Activated T-cell treated with anti-CD3 and anti-CD28 coated beads, Interleukin-2, amount 50 U/mL, for 4 hours (primary cell): ENCODE measurements at regions not wholly inside any gene's neighbourhood (a gene's known extent, or its start where the extent isn't known, plus 50 kb on each side); places are given as distances from the start of the nearest gene placed in this dataset.
"Not testable (repeated sequence)": the region's sequence is repeated elsewhere in the genome, so short reads cannot be mapped to it uniquely, and the experiment has no call there.

Experiments
- ATAC-seq, 2 donors: fragments of 200-7000 bp; cut with Tn5 transposase; one replicate each; pipeline ENCODE4 v1.10.0; 2021
- DNase-seq: peaks from one replicate; pipeline ENCODE4 v3.0.0-alpha.2; 2020
- H3K27me3 Mint-ChIP-seq: one replicate; pipeline ENCODE4 v1.8.0; 2021; ENCODE audit warnings: low read depth, mixed read lengths
- H3K36me3 Mint-ChIP-seq: one replicate; pipeline ENCODE4 v1.8.0; 2022; ENCODE audit warnings: mixed read lengths; ENCODE audit not compliant: insufficient read depth
- H3K4me1 Mint-ChIP-seq: one replicate; pipeline ENCODE4 v1.8.0; 2021; ENCODE audit warnings: low read depth, mixed read lengths
- H3K4me3 Mint-ChIP-seq: one replicate; pipeline ENCODE4 v1.8.0; 2021; ENCODE audit warnings: mild to moderate bottlenecking, moderate library complexity, mixed read lengths
- H3K9me3 Mint-ChIP-seq: one replicate; pipeline ENCODE4 v1.8.0; 2021; ENCODE audit warnings: mixed read lengths

- Mint-ChIP-seq H3K4me1 (no peaks in the 10 kb centered on the region), H3K36me3 (no peaks in the 10 kb centered on the region), H3K27me3 (peaks cover 3% of the 10 kb centered on the region), H3K4me3 (no peak overlapping the region), H3K9me3 (peaks cover 14% of the 10 kb centered on the region)
- ATAC-seq (no peak), DNase-seq (no peak)
Measured at GRCh38 chr6:101066481-101066880, 185.4 kb upstream of the ASCC3 start.

- no peaks in the 10 kb centered on the region for H3K36me3 Mint-ChIP-seq
- ATAC-seq (no peak), DNase-seq (no peak)
- H3K4me3 Mint-ChIP-seq: no peak overlapping the region
- H3K27me3 Mint-ChIP-seq: peaks cover 3% of the 10 kb centered on the region
- H3K9me3 Mint-ChIP-seq: peaks cover 9% of the 10 kb centered on the region
- H3K4me1 Mint-ChIP-seq: no peaks in the 10 kb centered on the region
Measured at GRCh38 chr6:101069191-101069795, 188.2 kb upstream of the ASCC3 start.

- no peaks in the 10 kb centered on the region for H3K27me3 Mint-ChIP-seq
- no peaks in the 10 kb centered on the region for H3K36me3 Mint-ChIP-seq
- ATAC-seq (no peak), DNase-seq (no peak)
- H3K4me1 Mint-ChIP-seq: no peaks in the 10 kb centered on the region
- H3K9me3 Mint-ChIP-seq: peaks cover 3% of the 10 kb centered on the region
- no peak overlapping the region for H3K4me3 Mint-ChIP-seq
Measured at GRCh38 chr6:101070044-101070608, 189.0 kb upstream of the ASCC3 start.

DNA sequence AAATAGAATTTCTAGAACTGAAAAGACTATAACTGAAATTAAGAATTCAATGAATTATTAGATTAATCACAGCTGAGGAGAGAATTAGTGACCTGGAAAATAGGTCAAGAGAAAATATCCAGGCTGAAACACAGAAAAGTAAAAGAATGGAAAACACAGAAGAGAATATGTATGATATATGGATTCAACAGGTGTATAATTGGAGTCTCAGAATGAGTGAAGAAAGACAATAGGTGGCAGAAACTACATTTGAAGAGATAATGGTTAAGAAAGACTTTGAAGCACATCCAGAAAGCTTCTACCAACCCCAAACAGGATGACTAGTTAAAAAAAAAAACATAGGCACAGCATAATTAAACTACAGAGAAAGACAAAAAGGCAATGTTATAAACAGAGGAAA lies 196.2 kb upstream of the ASCC3 start:
- Mint-ChIP-seq H3K4me1 (no peaks in the 10 kb centered on the region), H3K4me3 (no peak overlapping the region), H3K9me3 (peaks cover 10% of the 10 kb centered on the region), H3K36me3 (no peaks in the 10 kb centered on the region), H3K27me3 (no peaks in the 10 kb centered on the region)
- DNase-seq: no peak
- no peak for ATAC-seq

GRCh38 chr6:101079696-101080270 lies 198.7 kb upstream of the ASCC3 start:
- H3K4me3 Mint-ChIP-seq: no peak overlapping the region
- no peaks in the 10 kb centered on the region for H3K4me1 Mint-ChIP-seq
- peaks cover 10% of the 10 kb centered on the region for H3K9me3 Mint-ChIP-seq
- ATAC-seq (no peak), DNase-seq (no peak)
- no peaks in the 10 kb centered on the region for H3K36me3 Mint-ChIP-seq
- H3K27me3 Mint-ChIP-seq: no peaks in the 10 kb centered on the region

DNA sequence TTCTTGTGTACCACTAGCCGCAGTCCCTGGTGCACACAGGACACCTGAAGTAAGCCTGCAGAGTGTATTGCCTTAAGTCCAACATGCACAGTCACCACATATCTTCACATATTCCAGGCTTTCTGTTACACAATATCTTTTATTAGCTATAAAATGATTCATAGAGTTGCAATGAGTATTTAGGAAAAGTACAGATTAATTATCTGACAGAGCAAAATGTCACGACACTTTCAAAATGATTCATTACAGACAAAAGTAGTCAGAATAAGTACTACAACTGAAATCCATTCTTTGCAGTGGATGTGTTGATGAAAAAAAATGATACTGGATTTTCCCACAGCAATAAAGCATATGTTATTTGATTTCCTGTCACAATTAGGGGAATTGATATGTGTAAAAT lies 199.5 kb upstream of the ASCC3 start:
- DNase-seq (no peak), ATAC-seq (no peak)
- H3K9me3 Mint-ChIP-seq: peaks cover 10% of the 10 kb centered on the region
- H3K36me3 Mint-ChIP-seq: no peaks in the 10 kb centered on the region
- no peaks in the 10 kb centered on the region for H3K27me3 Mint-ChIP-seq
- H3K4me1 Mint-ChIP-seq: no peaks in the 10 kb centered on the region
- no peak overlapping the region for H3K4me3 Mint-ChIP-seq

DNA sequence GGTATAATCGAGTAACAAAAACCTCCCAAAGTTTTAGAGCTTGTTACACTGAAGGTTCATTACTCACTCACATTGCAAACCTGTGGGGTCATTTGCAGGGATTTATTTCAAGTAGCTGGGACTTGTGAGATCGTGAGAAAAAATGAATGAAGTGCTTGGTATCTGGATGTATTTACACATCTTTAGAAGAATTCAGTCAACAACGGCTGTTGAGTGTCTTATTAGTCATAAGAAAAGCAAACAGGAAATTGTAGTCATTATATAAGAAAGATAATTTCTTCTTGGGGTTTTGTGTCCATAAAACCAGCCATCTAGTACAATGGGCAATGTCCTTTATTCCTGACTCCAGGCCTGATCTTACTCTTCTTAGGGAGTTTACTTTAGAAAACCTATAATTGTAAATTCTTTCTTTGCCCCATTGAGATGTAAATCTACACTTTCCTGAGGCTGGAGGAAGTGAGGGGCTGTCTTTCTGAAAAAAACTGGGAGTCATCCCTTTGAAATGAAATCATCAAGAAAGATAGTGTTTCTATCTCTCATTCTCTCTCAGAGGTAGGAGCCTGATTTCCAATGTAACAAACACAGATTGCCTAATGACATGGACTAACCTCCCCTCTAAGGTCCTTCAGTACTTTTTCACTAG lies 202.5 kb upstream of the ASCC3 start:
- Mint-ChIP-seq H3K9me3 (no peaks in the 10 kb centered on the region), H3K27me3 (peaks cover 2% of the 10 kb centered on the region), H3K36me3 (no peaks in the 10 kb centered on the region), H3K4me1 (no peaks in the 10 kb centered on the region), H3K4me3 (no peak overlapping the region)
- ATAC-seq (no peak), DNase-seq (no peak)

DNA sequence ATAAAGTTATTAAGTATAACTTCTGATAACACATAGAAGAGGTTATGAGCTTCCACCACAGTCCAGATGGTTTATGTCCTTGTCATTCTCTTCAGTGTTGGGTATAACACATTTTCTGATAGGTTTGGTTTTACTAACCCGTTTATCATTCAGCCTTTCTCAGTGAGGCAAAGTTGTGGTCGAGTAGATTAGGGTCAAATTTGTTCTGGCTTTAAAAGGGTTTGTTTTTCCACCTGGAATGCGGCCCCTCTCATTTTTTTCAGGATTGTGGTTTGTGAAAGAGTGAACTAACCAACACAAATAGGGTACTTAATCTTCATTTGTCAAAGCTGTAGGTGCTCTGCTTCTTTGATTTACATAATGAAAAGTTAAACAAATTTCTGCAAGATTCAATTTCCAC lies 204.2 kb upstream of the ASCC3 start:
- H3K9me3 Mint-ChIP-seq: peaks cover 9% of the 10 kb centered on the region
- ATAC-seq (no peak), DNase-seq (no peak)
- H3K4me3 Mint-ChIP-seq: no peak overlapping the region
- no peaks in the 10 kb centered on the region for H3K4me1 Mint-ChIP-seq
- peaks cover 2% of the 10 kb centered on the region for H3K27me3 Mint-ChIP-seq
- no peaks in the 10 kb centered on the region for H3K36me3 Mint-ChIP-seq

GRCh38 chr6:101086473-101086872 lies 205.3 kb upstream of the ASCC3 start:
- Mint-ChIP-seq H3K4me3 (no peak overlapping the region), H3K36me3 (no peaks in the 10 kb centered on the region), H3K4me1 (no peaks in the 10 kb centered on the region), H3K9me3 (peaks cover 20% of the 10 kb centered on the region), H3K27me3 (peaks cover 2% of the 10 kb centered on the region)
- no peak for DNase-seq
- no peak for ATAC-seq

DNA sequence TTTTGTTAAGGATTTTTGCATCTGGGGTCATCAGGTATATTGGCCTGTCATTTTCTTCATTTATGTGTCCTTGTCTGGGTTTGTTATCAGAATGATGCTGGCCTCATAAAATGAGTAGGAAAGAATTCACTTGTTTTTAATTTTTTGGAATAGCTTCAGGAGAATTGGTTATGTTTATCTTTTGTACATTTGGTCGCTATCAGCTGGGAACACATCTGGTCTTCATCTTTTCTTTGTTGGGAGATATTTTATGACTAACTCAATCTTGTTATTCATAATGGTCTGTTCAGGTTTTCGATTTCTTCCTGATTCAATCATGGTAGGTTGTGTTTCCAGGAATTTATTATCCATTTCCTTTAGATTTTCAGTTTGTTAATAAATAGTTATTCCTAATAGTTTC lies 207.5 kb upstream of the ASCC3 start:
- H3K4me3 Mint-ChIP-seq: no peak overlapping the region
- H3K9me3 Mint-ChIP-seq: peaks cover 31% of the 10 kb centered on the region
- H3K4me1 Mint-ChIP-seq: no peaks in the 10 kb centered on the region
- no peaks in the 10 kb centered on the region for H3K36me3 Mint-ChIP-seq
- ATAC-seq (no peak), DNase-seq (no peak)
- H3K27me3 Mint-ChIP-seq: peaks cover 2% of the 10 kb centered on the region

- H3K27me3 Mint-ChIP-seq: peaks cover 2% of the 10 kb centered on the region
- peaks cover 31% of the 10 kb centered on the region for H3K9me3 Mint-ChIP-seq
- H3K4me3 Mint-ChIP-seq: no peak overlapping the region
Measured at GRCh38 chr6:101089640-101090039, 208.5 kb upstream of the ASCC3 start.

DNA sequence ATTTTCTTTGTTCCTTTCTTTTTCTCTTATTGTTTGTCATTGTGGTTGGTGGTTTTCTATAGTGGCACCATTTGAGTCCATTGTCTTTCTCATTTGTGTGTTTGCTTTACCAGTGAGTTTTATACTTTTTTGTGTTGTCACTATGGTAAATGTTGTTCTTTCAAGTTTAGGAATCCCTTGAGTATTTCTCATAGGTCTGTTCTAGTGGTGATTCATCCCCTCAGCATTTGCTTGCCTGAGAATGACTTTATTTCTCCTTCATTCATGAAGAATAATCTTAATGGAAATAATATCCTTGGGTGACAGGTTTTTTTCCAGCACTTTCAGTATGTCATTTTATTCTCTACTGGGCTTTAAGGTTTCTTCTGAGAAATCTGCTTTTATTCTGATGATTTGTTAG lies 209.2 kb upstream of the ASCC3 start:
- ATAC-seq: no peak
- H3K27me3 Mint-ChIP-seq: peaks cover 2% of the 10 kb centered on the region

More at GRCh38 chr6:101089640-101090039, 208.5 kb upstream of the ASCC3 start:
- no peak for ATAC-seq
- H3K36me3 Mint-ChIP-seq: no peaks in the 10 kb centered on the region
- no peaks in the 10 kb centered on the region for H3K4me1 Mint-ChIP-seq
- DNase-seq: no peak

DNA sequence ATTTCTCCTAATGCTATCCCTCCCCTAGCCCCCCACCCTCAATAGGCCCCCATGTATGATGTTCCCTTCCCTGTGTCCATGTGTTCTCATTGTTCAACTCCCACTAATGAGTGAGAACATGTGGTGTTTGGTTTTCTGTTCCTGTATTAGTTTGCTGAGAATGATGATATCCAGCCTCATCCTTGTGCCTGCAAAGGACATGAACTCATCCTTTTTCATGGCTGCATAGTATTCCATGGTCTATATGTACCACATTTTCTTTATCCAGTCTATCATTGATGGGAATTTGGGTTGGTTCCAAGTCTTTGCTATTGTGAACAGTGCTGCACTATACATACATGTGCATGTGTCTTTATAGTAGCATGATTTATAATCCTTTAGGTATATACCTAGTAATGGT lies 217.5 kb upstream of the ASCC3 start:
- ATAC-seq, DNase-seq: not testable (repeated sequence)
- H3K9me3 Mint-ChIP-seq: peaks cover 11% of the 10 kb centered on the region

More for the DNA sequence above, 209.2 kb upstream of the ASCC3 start:
- no peak overlapping the region for H3K4me3 Mint-ChIP-seq
- H3K9me3 Mint-ChIP-seq: peaks cover 31% of the 10 kb centered on the region
- H3K36me3 Mint-ChIP-seq: no peaks in the 10 kb centered on the region
- H3K4me1 Mint-ChIP-seq: no peaks in the 10 kb centered on the region
- no peak for DNase-seq

DNA sequence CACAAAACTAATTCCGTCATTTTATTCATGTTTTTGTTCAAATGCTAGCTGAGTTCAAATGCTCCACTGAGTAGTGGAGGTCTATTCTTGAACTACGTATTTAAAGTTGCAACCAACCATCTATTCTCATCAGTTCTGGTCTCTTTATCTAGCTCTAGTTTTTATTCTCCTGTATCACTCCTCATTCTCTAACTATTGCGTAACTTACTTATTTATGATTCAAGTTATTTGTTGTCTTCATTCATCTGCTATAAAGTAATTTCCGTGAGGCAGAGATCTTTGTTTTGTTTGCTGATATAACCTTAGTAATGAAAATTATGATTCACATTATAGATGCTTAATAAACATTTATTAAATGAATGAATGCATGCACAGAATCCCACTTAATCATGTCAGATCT lies 221.6 kb upstream of the ASCC3 start:
- no peak for DNase-seq
- Mint-ChIP-seq H3K4me3 (no peak overlapping the region), H3K9me3 (peaks cover 11% of the 10 kb centered on the region), H3K36me3 (no peaks in the 10 kb centered on the region), H3K27me3 (peaks cover 4% of the 10 kb centered on the region), H3K4me1 (no peaks in the 10 kb centered on the region)
- ATAC-seq: no peak

More for the DNA sequence above, 217.5 kb upstream of the ASCC3 start:
- not testable (repeated sequence) for H3K4me1 Mint-ChIP-seq, H3K4me3 Mint-ChIP-seq, H3K27me3 Mint-ChIP-seq, H3K36me3 Mint-ChIP-seq

DNA sequence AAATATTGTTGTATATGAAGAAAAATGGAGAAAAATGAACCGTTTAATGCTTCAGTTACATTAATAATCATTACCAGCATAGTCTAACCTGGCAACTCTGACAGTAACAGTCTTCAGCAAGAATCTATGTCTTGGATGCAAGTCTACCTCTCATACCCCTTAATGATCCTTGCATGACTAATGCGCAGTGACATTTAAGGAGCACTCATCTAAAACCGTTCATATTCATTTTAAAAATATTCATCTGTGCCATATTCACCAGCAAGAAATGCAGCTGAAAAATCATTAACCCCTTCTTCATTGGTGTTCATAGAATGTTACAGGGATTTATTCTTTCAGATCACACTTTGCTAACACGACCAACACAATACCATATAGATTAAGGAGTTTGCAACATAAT lies 227.2 kb upstream of the ASCC3 start:
- Mint-ChIP-seq H3K27me3 (no peaks in the 10 kb centered on the region), H3K9me3 (no peaks in the 10 kb centered on the region), H3K4me1 (no peaks in the 10 kb centered on the region), H3K36me3 (no peaks in the 10 kb centered on the region), H3K4me3 (no peak overlapping the region)
- DNase-seq (no peak), ATAC-seq (no peak)
